ENCODE measurements at regions not wholly inside any gene's neighbourhood (a gene's known extent, or its start where the extent isn't known, plus 50 kb on each side); places are given as distances from the start of the nearest gene placed in this dataset.
A peak's percentile ranks its signal among the peaks of the same experiment; 100 is the strongest.

DNA sequence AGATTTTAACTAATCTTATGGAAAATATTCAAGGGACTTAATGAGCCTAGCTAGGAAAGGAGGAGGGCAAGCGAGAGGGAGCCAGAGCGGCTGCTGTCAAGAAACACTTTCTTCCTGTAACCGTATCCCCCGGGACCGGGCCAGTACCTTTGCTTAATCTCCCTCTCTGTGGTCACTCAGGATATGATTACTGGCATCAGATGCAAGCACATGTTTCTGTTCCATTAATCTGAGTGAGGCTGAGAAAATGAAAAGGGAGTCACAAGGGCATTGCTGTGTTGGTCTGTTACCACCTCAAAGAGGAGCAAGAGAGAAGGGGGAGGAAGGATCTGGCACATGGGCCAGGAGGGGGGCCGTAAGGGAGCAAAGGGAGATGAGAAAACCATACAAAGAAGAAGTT, 356.7 kb upstream of the GATB start:
- Histone ChIP-seq H3K27ac (no peak overlapping the region), H3K36me3 (no peaks in the 10 kb centered on the region), H3K27me3 (no peaks in the 10 kb centered on the region), H3K9me3 (peaks cover 0 to 1% (median 0%) of the 10 kb centered on the region in 4 donors), H3K4me1 (peaks cover 0 to 7% (median 4%) of the 10 kb centered on the region in 4 donors), H3K4me3 (no peak overlapping the region)
- ATAC-seq (ENCODE audit: low FRiP score in 2 of 2) (no peak), DNase-seq (no peak)
- 74 to 91% methylated on average over 6 of the region's 6 CpGs for WGBS, 2 donors
- TF ChIP-seq, protein P1, sequence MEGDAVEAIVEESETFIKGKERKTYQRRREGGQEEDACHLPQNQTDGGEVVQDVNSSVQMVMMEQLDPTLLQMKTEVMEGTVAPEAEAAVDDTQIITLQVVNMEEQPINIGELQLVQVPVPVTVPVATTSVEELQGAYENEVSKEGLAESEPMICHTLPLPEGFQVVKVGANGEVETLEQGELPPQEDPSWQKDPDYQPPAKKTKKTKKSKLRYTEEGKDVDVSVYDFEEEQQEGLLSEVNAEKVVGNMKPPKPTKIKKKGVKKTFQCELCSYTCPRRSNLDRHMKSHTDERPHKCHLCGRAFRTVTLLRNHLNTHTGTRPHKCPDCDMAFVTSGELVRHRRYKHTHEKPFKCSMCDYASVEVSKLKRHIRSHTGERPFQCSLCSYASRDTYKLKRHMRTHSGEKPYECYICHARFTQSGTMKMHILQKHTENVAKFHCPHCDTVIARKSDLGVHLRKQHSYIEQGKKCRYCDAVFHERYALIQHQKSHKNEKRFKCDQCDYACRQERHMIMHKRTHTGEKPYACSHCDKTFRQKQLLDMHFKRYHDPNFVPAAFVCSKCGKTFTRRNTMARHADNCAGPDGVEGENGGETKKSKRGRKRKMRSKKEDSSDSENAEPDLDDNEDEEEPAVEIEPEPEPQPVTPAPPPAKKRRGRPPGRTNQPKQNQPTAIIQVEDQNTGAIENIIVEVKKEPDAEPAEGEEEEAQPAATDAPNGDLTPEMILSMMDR (IDR thresholded peaks at IDR 0.05), result no peak
- TF ChIP-seq POLR2A (IDR thresholded peaks at IDR 0.05) (no peak), EP300 (IDR thresholded peaks at IDR 0.05) (no peak), POLR2AphosphoS5 (IDR thresholded peaks at IDR 0.05) (no peak)

GRCh38 chr4:152117054-152117453, 356.2 kb upstream of the GATB start:
- WGBS, 2 donors, result 91 to 92% methylated on average over 3 of the region's 3 CpGs
- no peak for ATAC-seq (ENCODE audit: low FRiP score in 2 of 2)

DNA sequence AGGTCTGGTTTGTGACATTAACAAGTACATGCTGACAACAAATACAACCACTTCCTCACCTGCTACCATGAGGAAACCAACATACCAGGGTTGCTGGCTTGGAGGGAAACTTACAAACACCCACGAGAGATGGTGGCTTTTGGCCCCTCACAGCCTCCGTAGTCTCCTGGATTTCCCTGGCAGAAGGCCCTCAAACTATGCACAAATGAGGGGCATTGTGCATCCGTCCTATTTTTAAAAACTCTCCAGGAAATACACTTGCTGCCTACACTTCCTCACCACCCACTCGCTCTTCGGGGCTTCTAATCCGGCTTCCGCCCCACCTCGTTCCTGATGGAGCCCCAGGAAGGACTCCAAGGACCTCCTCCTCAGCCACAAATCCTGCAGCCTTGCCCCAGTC, 355.0 kb upstream of the GATB start:
- TF ChIP-seq POLR2AphosphoS5 (IDR thresholded peaks at IDR 0.05) (no peak), POLR2A (IDR thresholded peaks at IDR 0.05) (no peak), EP300 (IDR thresholded peaks at IDR 0.05) (no peak)
- TF ChIP-seq, protein P1 (IDR thresholded peaks at IDR 0.05), result no peak
- DNase-seq (no peak), ATAC-seq (ENCODE audit: low FRiP score in 2 of 2) (no peak)
- H3K4me3 ChIP-seq, result peak overlapping the region in 1 of 4 donors; percentile 13
- peak overlapping the region in 2 of 4 donors; percentile 14 to 39 for H3K27ac ChIP-seq
- no peaks in the 10 kb centered on the region for H3K9me3 ChIP-seq
- peaks cover 0 to 7% (median 4%) of the 10 kb centered on the region in 4 donors for H3K4me1 ChIP-seq
- H3K36me3 ChIP-seq, result no peaks in the 10 kb centered on the region
- WGBS, 2 donors, result 50 to 71% methylated on average over 7 to 8 of the region's 8 CpGs
- H3K27me3 ChIP-seq, result no peaks in the 10 kb centered on the region

More at GRCh38 chr4:152117054-152117453, 356.2 kb upstream of the GATB start:
- Histone ChIP-seq H3K27ac (no peak overlapping the region), H3K4me3 (no peak overlapping the region), H3K27me3 (no peaks in the 10 kb centered on the region), H3K36me3 (no peaks in the 10 kb centered on the region), H3K4me1 (peaks cover 0 to 7% (median 4%) of the 10 kb centered on the region in 4 donors), H3K9me3 (no peaks in the 10 kb centered on the region)
- TF ChIP-seq, protein P1 (IDR thresholded peaks at IDR 0.05), result no peak
- DNase-seq, result no peak

DNA sequence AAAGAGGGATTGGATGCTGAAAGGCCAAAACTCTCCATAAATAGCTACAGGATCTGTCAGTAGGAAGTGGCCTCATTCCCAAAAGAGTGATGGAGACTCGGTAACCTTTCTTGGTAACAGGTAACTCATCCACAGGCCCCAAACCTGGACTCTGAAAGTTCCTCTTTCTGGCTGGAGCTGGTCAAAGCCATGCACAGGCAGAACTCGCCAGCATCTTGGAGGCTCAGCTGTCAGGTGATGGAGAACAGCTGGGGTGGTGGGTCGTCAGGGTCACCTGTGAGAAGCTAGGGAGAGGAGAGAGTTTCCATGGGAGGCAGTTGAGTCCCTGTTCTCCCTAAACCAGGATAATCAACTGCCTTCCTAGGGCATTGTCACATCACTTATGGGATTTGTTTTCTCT, 354.3 kb upstream of the GATB start:
- no peak overlapping the region for H3K27ac ChIP-seq
- H3K4me1 ChIP-seq, result peaks cover 0 to 7% (median 4%) of the 10 kb centered on the region in 4 donors
- H3K27me3 ChIP-seq, result no peaks in the 10 kb centered on the region
- ATAC-seq (ENCODE audit: low FRiP score in 2 of 2) (no peak), DNase-seq (no peak)
- H3K36me3 ChIP-seq, result no peaks in the 10 kb centered on the region
- no peak for TF ChIP-seq EP300 (IDR thresholded peaks at IDR 0.05)
- no peak for TF ChIP-seq POLR2A (IDR thresholded peaks at IDR 0.05)
- TF ChIP-seq, protein P1 (IDR thresholded peaks at IDR 0.05), result no peak
- TF ChIP-seq POLR2AphosphoS5 (IDR thresholded peaks at IDR 0.05), result no peak
- no peaks in the 10 kb centered on the region for H3K9me3 ChIP-seq
- WGBS, 2 donors, result 93 to 94% methylated on average over 3 of the region's 3 CpGs
- H3K4me3 ChIP-seq, result no peak overlapping the region

- 74 to 90% methylated on average over 3 of the region's 3 CpGs for WGBS, 2 donors
- Histone ChIP-seq H3K9me3 (no peaks in the 10 kb centered on the region), H3K27ac (no peak overlapping the region), H3K27me3 (no peaks in the 10 kb centered on the region), H3K36me3 (no peaks in the 10 kb centered on the region), H3K4me3 (no peak overlapping the region), H3K4me1 (peaks cover 0 to 8% (median 6%) of the 10 kb centered on the region in 4 donors)
- TF ChIP-seq EP300 (IDR thresholded peaks at IDR 0.05), result no peak
- DNase-seq, result no peak
- ATAC-seq (ENCODE audit: low FRiP score in 2 of 2), result no peak
These were observed 353.8 kb upstream of the GATB start for GRCh38 chr4:152114562-152114961.

Measured in upper lobe of left lung (tissue), 6 donors.